ENCODE measurements at regions not wholly inside any gene's neighbourhood (a gene's known extent, or its start where the extent isn't known, plus 50 kb on each side); places are given as distances from the start of the nearest gene placed in this dataset.

DNA sequence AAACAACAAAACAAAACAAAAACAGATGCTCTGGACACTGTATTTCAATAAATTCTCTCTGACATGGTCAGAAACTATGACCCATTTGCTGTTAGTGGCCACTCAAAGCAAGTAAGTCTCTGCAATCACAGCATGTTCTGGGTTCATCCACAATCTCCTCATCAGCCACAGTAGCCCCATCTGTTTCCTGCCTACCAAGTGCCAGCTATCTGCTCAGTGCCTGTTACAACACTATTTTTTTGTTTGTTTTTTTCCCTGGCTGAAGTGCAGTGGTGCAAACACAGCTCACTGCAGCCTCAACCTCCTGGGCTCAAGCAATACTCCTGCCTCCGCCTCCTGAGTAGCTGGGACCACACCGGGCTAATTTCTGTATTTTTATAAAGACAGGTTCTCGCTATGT is 137.9 kb downstream of the SOX9 start:
- no peak for DNase-seq (ENCODE audit: low spot score)

DNA sequence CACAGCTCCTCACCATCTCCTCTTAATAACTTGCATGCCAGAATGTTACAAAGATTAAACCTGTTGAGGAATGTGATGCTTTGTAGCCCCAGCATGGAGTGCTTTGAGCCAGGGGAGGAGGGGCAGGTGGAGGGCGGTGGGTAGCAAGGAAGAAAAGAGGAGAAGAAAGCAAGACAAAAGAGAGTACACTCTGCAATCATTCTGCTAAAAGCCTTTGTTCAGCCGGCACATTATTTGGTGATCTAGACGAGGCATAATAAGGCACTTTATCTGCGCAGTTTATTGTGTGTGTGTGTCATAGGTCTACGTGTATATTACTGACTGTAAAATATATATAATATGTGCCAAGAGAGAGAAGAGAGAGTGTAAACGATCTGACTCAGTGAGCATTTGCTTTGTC is 139.1 kb downstream of the SOX9 start:
- DNase-seq (ENCODE audit: low spot score): no peak

DNA sequence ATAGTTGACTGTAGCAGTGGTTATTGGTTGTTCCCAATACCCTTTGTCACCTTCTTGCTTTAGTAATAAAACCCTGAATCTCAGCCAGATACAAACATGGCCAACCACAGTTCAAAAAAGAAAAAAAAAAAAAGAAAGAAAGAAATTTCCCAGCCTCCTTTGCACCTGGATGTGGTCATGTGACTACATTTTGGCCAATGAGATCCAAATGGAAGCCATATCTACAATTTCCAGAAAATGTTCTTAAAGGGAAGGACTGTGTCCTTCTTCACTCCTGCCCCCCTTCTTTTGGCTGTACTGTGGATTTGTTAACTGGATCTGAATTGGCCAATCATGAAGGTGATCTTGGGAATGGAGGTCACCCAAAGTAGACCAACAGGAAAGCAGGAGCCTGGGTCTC is 141.9 kb downstream of the SOX9 start:
- DNase-seq (ENCODE audit: low spot score): no peak

DNA sequence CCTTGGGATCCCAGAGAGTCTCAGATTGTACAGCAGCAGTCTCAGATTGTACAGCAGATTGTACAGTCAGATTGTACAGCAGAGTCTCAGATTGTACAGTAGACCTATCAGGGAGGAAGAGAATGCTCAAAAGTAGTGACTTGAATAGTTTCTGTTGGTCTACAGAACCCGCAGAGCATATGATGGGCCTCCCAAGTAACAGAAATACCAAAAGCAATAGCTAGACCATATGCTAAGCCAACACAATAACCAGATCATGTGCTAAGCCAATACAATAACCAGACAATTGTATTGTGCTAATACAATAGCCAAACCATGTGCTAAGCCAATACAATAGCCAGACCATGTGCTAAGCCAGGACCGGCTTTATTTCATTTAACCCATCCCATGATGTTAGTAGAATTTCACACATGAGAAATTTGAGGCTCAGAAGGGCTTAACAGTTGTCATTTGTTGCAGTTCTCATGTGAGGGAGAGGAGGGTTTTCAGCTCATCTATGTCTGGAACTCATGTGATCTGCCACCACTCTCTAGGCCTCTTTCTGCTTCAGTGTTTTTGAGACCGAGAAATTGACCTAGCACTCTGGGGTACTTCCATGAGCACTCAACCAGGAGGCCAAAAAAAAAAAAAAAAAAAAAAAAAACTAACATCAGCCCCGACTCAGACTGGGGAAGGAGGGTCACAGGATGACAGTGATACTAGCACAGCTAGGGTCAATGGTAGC is 144.0 kb downstream of the SOX9 start:
- DNase-seq (ENCODE audit: low spot score): no peak

DNA sequence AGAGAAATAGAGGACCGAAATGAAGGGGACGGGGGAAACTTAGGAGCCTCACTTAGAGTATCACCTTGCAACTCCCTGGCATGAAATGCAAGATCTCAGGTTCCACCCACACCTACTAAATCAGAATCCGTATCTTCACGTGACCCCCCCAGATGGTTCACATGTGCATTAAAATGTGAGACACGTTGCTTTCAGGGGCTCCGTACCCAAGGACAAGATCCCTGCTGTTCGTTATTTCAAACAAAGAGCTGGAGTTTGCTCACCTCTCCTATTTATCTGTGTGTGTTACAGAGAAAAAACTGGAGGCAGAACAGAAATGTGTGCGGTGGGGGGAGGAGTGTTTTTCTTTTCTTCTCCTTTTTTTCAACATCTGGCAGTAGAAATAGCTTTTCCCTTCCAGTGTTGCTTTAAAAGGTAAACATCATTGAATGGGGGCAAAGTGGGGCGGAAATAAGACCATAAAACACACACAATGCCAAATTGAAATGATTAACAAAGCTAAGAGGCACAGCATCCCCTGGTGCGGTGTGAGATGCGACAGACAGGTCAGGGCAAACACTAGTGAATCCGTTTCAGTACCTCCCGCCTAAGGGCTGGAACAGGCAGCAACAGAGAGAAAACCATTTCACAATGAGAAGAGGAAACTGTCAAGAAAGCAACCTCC is 145.4 kb downstream of the SOX9 start:
- DNase-seq (ENCODE audit: low spot score): no peak

DNA sequence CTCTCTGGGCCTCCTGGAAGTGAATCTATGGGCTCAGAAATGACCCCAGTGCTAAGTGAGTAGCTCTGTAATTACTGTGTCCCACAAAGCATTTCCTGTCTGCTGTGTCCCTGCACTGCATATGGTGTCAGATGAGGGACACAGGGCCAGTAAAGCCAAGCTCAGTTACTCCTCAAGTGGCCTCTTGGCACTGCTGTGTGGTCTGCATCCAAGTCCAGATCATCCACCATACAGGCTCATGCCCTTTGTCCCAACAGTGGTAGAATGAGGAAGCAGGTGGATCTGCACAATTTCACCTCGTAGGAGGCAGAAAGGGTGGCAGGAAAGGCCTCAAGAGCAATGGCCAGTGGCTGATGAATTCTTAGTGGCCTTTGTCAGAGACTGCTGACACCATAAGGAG is 146.8 kb downstream of the SOX9 start:
- no peak for DNase-seq (ENCODE audit: low spot score)

DNA sequence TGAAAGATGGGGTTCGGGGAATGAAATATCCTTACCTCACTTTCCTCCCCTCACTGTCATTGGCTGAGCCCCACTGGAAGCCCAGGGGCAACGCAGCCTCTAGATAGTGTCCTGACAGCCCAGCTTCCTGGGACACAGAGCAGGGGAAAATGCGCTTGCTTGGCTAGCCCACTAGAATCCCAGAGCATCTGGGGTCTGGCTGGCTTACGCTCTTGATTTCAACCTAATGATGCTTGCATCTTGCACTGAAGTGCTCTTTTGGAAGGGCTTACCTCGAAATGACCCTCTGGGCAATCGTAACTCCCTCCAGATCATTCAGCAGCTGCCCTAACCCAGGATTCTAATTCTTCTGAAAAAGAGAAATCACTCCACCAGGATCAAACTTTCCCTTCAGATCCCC is 147.6 kb downstream of the SOX9 start:
- DNase-seq (ENCODE audit: low spot score): no peak

DNA sequence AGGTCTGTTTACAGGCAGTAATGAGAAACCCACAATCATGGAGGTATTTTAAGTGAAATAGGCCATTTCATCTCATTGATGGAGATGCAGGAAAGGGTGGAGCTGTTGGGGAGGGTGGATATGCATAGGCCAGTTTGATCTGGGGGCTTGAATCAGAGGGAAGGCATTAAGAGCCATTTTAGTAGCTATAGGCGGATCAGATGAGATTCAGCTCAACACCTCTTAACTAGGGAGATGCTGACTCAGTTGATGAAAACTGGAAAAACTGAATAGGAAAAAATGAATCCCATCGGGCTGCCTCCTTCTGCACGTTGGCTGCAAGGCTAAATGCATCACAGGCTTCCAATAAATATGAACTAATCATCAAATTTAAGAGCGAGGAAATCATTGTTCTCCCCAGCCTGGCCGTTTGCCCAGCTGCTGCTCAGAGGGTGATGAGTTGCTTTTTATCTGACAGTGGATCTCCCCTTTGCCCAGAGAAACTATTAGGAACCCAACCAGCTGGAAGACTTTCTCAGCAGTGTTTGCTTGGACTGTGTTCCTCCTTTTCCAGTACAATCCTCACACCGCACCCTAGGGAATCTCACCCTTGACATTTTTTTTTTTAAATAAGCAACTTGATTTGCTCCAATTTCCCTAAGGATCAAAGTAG is 149.6 kb downstream of the SOX9 start:
- DNase-seq (ENCODE audit: low spot score): peak; percentile 68

DNA sequence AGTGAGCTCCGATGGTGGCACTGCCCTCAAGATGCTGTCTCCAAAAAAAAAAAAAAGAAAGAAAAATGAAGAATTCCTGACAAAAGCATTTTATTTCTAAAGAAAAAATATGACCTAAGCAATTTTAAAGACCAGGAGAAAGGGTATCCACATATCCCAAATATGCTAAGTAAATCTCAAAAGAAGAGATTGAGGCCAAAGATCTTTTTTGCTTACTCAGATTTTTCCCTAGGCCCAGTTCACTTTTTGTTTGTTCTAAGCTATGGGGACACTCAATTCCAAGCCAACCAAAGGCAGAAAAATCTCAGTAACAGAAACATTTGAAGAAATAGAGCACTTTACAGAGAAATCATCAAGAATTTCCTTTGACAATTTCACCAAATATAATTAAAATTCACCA is 150.8 kb downstream of the SOX9 start:
- DNase-seq (ENCODE audit: low spot score): no peak

DNA sequence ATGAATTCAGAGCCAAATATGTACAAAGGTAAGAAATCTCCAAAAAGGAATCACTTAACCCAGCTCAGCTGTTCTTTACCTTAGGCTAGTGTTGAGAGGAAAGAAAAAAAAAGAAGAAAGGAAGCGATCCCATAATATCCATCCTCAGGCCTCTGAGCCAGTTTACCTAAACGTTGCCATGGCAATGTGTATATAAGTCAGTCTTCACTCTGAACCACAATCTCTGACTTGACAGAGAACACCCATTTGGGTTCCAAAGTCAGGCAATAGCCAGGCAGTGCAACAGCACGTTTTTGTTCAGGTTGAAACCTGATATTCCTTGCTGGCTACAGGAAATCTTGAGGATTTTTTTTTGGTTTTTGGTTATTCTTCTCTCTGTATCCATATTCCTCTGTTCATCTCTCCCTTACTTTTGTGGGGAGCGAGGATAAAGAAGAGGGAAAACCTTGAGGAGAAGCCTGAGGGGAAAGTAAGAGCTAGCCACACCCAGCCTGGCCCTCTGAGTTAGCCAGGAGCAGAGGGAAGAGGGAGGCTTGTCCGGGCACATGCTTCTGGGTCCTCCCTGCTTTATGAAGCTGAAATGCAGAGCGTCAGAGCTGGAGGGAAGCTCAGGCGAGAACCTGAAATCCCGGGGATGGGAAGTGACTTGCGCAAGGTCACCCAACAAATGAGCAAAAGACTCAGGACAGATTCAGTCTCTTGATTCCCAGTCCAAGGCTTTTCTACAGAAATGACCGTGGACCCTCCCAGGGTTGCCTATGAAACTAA is 152.7 kb downstream of the SOX9 start:
- DNase-seq (ENCODE audit: low spot score): peak; percentile 48

DNA sequence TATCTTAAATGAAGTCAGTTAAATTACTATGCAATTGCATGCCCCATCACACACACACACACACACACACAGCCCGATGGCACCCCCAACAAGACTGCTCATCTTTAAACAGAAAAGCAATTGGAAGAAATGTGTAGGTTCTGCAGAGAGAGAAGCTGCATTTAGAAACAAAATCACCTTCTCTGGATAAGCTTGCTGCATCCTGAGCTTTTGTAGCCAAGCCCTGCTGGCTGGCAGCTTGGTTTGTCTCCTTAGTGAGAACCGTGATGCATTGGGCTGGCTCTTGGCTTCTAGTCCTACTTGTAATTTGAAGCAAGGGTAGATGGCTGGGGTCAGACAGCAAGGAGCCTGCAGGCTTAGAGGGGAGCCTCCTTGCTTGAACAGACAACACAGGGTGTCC is 153.8 kb downstream of the SOX9 start:
- no peak for DNase-seq (ENCODE audit: low spot score)

DNA sequence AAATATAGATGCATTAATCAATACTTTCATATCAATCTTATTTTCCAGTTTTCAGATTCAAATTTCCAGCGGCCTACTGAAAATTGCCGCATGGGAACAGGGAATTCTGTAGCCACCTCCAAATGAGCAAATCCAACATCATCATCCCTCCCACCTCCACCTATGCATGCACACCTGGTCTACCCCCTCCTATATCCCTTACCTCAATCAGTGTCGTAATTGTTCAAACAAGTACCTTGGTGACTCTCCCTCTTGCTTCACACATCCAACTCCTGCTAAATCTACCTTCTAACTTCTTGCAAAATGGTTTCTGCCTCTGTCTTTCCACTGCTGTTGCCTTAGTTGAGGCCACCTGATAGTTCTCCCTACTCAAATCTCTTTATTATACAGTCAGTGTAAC is 160.1 kb downstream of the SOX9 start:
- DNase-seq (ENCODE audit: low spot score): no peak

DNA sequence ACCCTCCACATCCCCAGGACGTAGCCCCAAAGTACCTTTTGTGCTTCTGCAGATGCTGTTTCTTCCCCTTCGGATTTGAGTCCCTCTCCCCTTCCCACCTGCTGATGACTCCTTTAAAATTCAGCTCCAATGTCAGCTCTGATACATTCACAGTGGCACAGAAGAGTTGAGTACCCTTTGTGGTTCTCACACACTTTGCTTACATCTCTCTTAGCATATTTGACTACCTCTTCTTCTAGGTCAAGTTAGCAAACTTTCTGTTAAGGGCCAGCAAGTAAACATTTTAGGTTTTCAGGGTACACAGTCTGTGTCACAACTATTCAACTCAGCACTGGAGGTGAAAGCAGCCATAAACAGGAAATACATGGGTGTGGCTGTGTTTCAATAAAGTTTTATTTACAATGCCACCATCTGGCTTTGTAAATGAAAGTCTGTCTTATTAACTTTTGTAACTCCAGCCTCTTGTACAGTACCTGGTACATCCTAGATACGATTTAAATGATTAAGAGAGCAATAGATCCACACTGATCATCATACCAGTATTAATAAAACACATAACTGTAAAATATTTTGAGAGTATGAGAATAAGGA is 161.7 kb downstream of the SOX9 start:
- DNase-seq (ENCODE audit: low spot score): no peak

DNA sequence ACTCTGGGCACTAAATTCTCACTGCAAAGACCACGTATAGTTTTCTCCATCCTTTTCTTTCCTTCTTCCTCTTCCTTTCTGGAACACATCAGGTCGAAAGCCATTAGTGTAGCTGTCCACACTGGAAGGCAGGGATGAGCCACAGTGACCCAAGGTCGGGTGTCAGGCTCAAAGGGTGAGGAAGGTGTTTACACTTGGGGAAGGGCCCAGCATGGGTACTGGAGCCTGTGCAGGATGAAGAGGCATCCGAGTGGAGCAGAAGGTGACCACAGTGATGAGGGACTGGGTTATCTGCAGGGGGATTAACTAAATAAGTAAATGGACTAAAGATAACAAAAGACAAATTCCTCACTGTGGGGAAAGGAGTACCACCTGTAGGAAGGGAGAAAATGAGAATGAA is 164.0 kb downstream of the SOX9 start:
- DNase-seq (ENCODE audit: low spot score): no peak

DNA sequence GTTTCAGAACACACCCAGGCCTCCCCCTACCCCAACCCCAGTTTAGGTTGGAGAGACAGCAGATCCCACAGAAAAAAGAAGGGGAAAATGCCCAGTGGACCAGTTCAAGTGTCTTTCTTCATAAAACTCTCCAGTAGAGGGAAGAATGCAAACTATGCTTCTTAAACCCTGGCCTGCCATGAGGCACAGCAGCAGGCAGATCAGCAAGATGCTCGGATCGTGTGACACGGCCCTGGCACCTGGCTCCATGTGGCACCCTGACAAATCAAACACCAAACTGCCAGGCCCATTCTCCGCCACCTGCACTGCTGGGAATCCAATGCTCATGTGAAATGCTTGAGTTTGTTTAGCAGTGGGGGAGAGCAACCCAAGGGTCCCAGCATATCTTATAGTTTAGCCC is 166.8 kb downstream of the SOX9 start:
- DNase-seq (ENCODE audit: low spot score): no peak

DNA sequence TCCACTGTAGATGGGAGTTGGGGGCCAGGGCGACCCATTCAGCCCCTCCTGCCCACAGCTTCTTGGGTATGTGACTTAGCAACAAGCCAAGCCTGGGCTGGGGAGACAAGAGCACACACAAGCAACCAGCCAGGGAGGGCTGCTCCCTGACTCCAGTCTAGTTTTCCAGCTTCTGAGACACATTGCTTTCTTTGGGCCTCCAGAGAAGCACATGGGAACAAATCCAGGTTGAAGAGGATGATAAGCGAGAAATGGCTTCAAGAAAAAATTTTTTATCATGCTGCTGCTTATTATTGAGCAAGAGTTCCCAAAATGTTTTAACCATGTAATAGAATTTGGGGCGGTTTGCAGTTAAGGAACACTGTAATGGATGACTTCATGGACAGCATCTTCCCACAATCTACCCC is 173.7 kb downstream of the SOX9 start:
- DNase-seq (ENCODE audit: low spot score): no peak

DNA sequence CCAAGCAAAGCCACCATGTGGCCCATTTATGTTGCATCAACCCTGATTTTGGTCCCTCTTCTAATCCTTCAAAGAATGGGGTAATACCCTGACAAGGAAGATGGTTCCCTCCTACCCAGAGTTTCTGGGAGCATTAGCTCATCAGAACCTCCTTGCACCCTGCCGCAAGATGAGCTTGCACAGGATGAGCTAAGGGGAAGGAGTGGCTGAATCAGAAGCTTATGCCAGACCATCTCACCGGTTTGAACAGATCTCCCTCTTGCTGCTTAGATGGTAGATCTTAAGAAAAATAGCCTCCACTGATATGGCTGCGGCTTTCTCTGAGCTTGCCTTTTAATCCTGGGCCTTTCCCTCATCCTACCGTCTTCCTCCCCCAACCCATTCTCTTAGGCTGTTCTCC is 175.1 kb downstream of the SOX9 start:
- no peak for DNase-seq (ENCODE audit: low spot score)

DNA sequence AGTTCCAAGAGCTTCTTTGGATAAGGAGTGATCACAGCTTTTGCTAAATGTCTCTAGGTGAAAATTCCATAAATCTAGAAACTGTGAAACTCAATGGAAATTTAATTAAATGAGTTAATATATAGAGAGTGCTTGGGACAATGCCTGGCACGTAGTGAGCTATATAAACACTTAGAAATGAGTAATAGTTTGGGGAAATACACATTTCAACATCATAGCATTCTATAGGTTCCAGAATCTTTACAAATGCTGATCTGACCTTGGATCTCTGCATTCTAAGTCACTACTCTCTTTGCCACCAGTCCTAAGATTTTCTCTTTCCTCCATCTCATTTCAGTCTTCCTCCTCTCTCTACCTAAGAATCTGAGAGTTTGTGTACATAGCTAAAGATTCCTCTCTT is 175.6 kb downstream of the SOX9 start:
- no peak for DNase-seq (ENCODE audit: low spot score)

DNA sequence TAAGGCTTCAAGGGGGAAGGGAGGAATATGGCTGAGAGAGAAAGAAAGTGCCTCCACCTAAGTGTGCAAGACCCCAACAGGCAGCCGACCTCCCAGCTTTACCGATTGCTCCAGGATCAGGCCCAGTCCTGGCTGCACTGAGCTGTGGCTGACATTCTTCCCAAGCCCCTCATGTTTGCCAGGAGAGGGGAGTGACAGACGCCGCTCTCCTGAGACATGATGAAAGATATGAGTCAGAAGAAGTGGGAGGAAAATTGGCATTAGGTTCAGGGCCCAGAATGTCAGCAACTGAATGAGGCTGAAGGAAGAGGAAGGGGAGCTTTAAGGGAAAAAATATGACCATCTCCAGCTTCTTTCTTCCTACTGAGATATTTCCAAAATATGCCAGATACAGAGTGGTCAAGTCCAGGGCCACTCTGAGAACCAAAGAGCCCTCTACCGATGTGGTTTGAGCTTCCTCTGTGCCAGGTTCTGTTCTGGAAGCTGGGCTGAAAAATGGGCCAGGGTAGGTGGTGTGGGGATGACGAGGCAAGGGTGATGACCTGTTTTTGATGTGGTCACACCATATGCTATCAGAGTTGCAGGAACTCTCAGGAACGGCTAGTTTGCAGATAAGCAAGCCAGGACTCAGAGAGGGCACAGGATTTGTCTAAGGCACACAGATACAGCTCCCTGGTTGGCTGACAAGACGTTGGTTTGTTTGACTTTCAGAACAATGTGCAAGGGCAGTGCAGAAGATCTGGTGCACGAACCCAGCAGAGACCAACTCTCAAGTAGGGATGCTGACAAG is 176.7 kb downstream of the SOX9 start:
- DNase-seq (ENCODE audit: low spot score): no peak

DNA sequence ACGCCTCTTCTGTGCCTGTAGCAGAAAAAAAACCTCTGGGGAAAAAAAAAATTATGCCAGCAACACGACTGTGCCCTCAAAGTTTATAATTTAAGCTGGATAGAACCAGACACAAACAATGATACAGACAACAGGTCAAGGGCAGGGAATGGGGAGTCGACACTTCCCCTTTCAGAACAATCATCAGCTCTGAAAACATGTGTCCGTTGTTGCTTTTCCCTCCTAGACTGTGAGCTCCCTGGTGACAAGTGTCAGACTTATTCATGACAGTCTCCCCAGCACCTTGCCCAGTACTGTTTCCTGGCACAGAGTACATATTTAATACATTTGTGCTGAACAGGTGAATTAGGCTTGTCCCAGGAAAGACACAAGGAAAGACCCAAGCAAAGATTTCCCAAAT is 178.3 kb downstream of the SOX9 start:
- no peak for DNase-seq (ENCODE audit: low spot score)

DNA sequence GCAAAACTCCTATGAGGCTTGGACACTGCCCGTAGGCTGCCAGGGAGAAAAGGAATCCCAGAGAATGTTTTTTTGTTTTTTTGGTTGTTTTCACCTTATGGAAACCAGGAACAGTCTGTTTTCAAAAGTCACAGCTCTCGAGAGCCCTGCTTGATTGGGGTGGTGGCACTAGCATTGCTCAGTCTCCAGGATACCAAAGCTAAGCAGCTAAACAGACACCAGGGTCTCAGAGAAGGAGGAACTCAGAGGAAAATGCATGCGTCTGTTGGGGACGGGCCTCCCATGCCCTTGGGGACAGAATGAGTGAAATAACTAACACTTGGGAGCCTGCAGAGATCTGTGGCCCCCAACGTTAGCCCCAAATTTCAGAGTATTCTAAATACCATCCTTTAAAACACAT is 178.8 kb downstream of the SOX9 start:
- no peak for DNase-seq (ENCODE audit: low spot score)
